Sigmoid colon (tissue), 4 donors: ENCODE measurements at regions not wholly inside any gene's neighbourhood (a gene's known extent, or its start where the extent isn't known, plus 50 kb on each side); places are given as distances from the start of the nearest gene placed in this dataset.

ENCODE experiments used
- EP300 ChIP-seq, 4 donors: sonication (generic); formaldehyde crosslinking; IDR thresholded peaks; one replicate each; pipeline ENCODE4 v1.6.1; 2017; ENCODE audit warnings: antibody characterized with exemption in 4 of 4
- POLR2A ChIP-seq, 2 donors: fragments of 450-650 bp; IDR thresholded peaks; one replicate each; pipeline ENCODE4 v1.6.1; 2016; ENCODE audit warnings: antibody characterized with exemption in 2 of 2, mild to moderate bottlenecking in 2 of 2, moderate library complexity in 2 of 2
- POLR2AphosphoS5 ChIP-seq, 4 donors: sonication (generic); formaldehyde crosslinking; IDR thresholded peaks; one replicate each; pipeline ENCODE4 v1.6.1; 2017; ENCODE audit warnings: antibody characterized with exemption in 4 of 4
- TF ChIP-seq, protein P1 (sequence below), 4 experiments: fragments of 450-650 bp in 3 of 4; fragments of 200-600 bp in 1 of 4; IDR thresholded peaks; one replicate each; pipeline ENCODE4 v1.5.1; 2016 to 2019; ENCODE audit warnings: antibody characterized with exemption in 4 of 4, mild to moderate bottlenecking in 3 of 4, moderate library complexity in 2 of 4

GRCh38 chr16:79402920-79403319 is 197.6 kb downstream of the MAF start:
- TF ChIP-seq, protein P1, sequence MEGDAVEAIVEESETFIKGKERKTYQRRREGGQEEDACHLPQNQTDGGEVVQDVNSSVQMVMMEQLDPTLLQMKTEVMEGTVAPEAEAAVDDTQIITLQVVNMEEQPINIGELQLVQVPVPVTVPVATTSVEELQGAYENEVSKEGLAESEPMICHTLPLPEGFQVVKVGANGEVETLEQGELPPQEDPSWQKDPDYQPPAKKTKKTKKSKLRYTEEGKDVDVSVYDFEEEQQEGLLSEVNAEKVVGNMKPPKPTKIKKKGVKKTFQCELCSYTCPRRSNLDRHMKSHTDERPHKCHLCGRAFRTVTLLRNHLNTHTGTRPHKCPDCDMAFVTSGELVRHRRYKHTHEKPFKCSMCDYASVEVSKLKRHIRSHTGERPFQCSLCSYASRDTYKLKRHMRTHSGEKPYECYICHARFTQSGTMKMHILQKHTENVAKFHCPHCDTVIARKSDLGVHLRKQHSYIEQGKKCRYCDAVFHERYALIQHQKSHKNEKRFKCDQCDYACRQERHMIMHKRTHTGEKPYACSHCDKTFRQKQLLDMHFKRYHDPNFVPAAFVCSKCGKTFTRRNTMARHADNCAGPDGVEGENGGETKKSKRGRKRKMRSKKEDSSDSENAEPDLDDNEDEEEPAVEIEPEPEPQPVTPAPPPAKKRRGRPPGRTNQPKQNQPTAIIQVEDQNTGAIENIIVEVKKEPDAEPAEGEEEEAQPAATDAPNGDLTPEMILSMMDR (IDR thresholded peaks at IDR 0.05): no peak
- no peak for TF ChIP-seq POLR2A (IDR thresholded peaks at IDR 0.05)
- no peak for TF ChIP-seq POLR2AphosphoS5 (IDR thresholded peaks at IDR 0.05)
- no peak for TF ChIP-seq EP300 (IDR thresholded peaks at IDR 0.05)
